HepG2 (cell line): ENCODE measurements at regions not wholly inside any gene's neighbourhood (a gene's known extent, or its start where the extent isn't known, plus 50 kb on each side); places are given as distances from the start of the nearest gene placed in this dataset.

Experiments
- ATAC-seq: fragments of 200-7000 bp; cut with Tn5 transposase; 3 replicates; pipeline ENCODE4 v1.9.1; 2020; ENCODE audit warnings: mild to moderate bottlenecking, moderate library complexity
- BruUV-seq: library from RNA; stranded (reverse); fragments of 400-500 nt; replicated peaks from 2 replicates; lab custom pipeline; 2021; lab: Mats Ljungman, UMichigan
- CTCF ChIA-PET: fragments of 300-600 bp; formaldehyde crosslinking; extraction: SDS; loops from one replicate; lab custom pipeline; 2021; ENCODE audit warnings: low total read pairs, inconsistent platforms, low intra/inter-chr PET ratio; lab: Yijun Ruan, JAX
- POLR2A ChIA-PET: fragments of 350-600 bp; sonication (Branson Sonifier 250); formaldehyde crosslinking; loops from one replicate; lab custom pipeline; 2020; ENCODE audit warnings: antibody characterized with exemption, inconsistent platforms; lab: Yijun Ruan, JAX
- DNase-seq: peaks from one replicate; pipeline ENCODE4 v3.0.0-alpha.2; 2015; ENCODE audit warnings: low spot score
- FAIRE-seq: peaks from 3 replicates; lab custom pipeline; 2011; peaks lifted over from hg19 to GRCh38; lab: Jason Lieb, UNC
- H2AFZ ChIP-seq: one replicate; pipeline ENCODE4 v1.6.1; 2011; ENCODE audit warnings: low read length, inconsistent platforms
- H3K27ac ChIP-seq: fragments of 300-600 bp; 3 replicates; pipeline ENCODE4 v1.8.0; 2011; ENCODE audit warnings: mixed run types, mild to moderate bottlenecking, mixed read lengths, low read length, inconsistent platforms; ENCODE audit not compliant: insufficient read depth; ENCODE audit errors: extremely low read length
- H3K27me3 ChIP-seq, 2 experiments: fragments of 200-600 bp in 1 of 2; 2 replicates in 1 of 2; 3 replicates in 1 of 2; pipeline versions ENCODE4 v1.6.0 to v1.8.0; 2011; ENCODE audit warnings: low read length in 2 of 2, mild to moderate bottlenecking in 2 of 2, moderate library complexity in 2 of 2, inconsistent platforms in 1 of 2; ENCODE audit not compliant: insufficient read depth in 2 of 2, control insufficient read depth in 1 of 2
- H3K36me3 ChIP-seq, 2 experiments: fragments of 200-600 bp in 1 of 2; replicated peaks in 1 of 2; 2 replicates in 1 of 2; 3 replicates in 1 of 2; pipeline versions ENCODE4 v1.5.1 to v1.8.0; 2011; ENCODE audit warnings: low read length in 2 of 2, inconsistent platforms in 1 of 2; ENCODE audit not compliant: insufficient read depth in 2 of 2, control insufficient read depth in 1 of 2
- H3K4me1 ChIP-seq: 2 replicates; pipeline ENCODE4 v1.5.1; 2012; ENCODE audit warnings: low read length, inconsistent platforms; ENCODE audit not compliant: insufficient read depth
- H3K4me2 ChIP-seq: 2 replicates; pipeline ENCODE4 v1.6.0; 2011; ENCODE audit warnings: low read depth, low read length, inconsistent platforms
- H3K4me3 ChIP-seq, 3 experiments: fragments of 200-600 bp in 1 of 3; sonication (generic), shearing (Covaris generic) in 1 of 3; replicated peaks in 1 of 3; 2 replicates each; pipeline ENCODE4 v1.5.1; 2011 to 2016; ENCODE audit warnings: low read length in 3 of 3, inconsistent platforms in 2 of 3, low read depth in 2 of 3, mild to moderate bottlenecking in 2 of 3, control low read depth in 1 of 3, mixed read lengths in 1 of 3; ENCODE audit not compliant: insufficient read depth in 1 of 3
- H3K79me2 ChIP-seq: one replicate; pipeline ENCODE4 v1.6.1; 2011; ENCODE audit warnings: low read length, inconsistent platforms; ENCODE audit not compliant: insufficient read depth
- H3K9ac ChIP-seq: 2 replicates; pipeline ENCODE4 v1.6.0; 2011; ENCODE audit warnings: mild to moderate bottlenecking, low read depth, low read length, inconsistent platforms; ENCODE audit not compliant: insufficient read depth
- H3K9me3 ChIP-seq: 2 replicates; pipeline ENCODE4 v1.5.1; 2012; ENCODE audit warnings: mild to moderate bottlenecking, low read length
- H4K20me1 ChIP-seq: 2 replicates; pipeline ENCODE4 v1.6.0; 2011; ENCODE audit warnings: inconsistent platforms, mild to moderate bottlenecking, low read length, moderate library complexity; ENCODE audit not compliant: insufficient read depth
- ADNP ChIP-seq: sonication (generic); formaldehyde crosslinking; IDR thresholded peaks from 2 replicates; pipeline ENCODE4 v1.4.0; 2020; ENCODE audit warnings: missing genetic modification reagents
- ATF7 ChIP-seq, 2 experiments: fragments of 450-650 bp in 1 of 2; sonication (generic) in 1 of 2; formaldehyde crosslinking in 1 of 2; IDR thresholded peaks; 2 replicates each; pipeline versions ENCODE4 v1.4.0 to v1.6.1; 2016 to 2020; ENCODE audit warnings: antibody characterized with exemption in 1 of 2, mild to moderate bottlenecking in 1 of 2, missing genetic modification reagents in 1 of 2
- CEBPB ChIP-seq: IDR thresholded peaks from 2 replicates; pipeline ENCODE4 v1.6.1; 2011; ENCODE audit warnings: low read depth, low read length, improper control_type of control experiment, borderline replicate concordance
- TAF1 ChIP-seq: sonication (generic); formaldehyde crosslinking; IDR thresholded peaks from 2 replicates; pipeline ENCODE4 v1.4.0; 2020; ENCODE audit warnings: missing genetic modification reagents
- ZNF33B ChIP-seq: sonication (generic); formaldehyde crosslinking; IDR thresholded peaks from 2 replicates; pipeline ENCODE4 v1.5.1; 2020; ENCODE audit warnings: mild to moderate bottlenecking, missing genetic modification reagents
- WGBS: methylation state at CpG from one replicate; pipeline ENCODE4 v1.1.6; 2017; ENCODE audit warnings: low lambda C conversion rate; 5-methylcytosine and 5-hydroxymethylcytosine counted together
- in situ Hi-C: cut with HindIII; loops from 2 replicates; pipeline ENCODE4 v1.10.0; 2017; ENCODE audit warnings: low pct_unique_long_range_greater_than_20kb; ENCODE audit not compliant: extremely low pct_ligation_motif_present
- intact Hi-C: fragments of 100-400 bp; cut with micrococcal nuclease; formaldehyde crosslinking; loops from one replicate; pipeline ENCODE4 v1.10.0; 2022; ENCODE audit not compliant: unreplicated experiment
- TF ChIP-seq, protein P1 (sequence below): sonication (generic); formaldehyde crosslinking; IDR thresholded peaks from 2 replicates; pipeline ENCODE4 v1.4.0; 2020; ENCODE audit warnings: mild to moderate bottlenecking, missing genetic modification reagents
- TF ChIP-seq, protein P2 (sequence below): sonication (generic); formaldehyde crosslinking; IDR thresholded peaks from 2 replicates; pipeline ENCODE4 v1.4.0; 2020; ENCODE audit warnings: missing genetic modification reagents
- TF ChIP-seq, protein P3 (sequence below): sonication (generic); formaldehyde crosslinking; IDR thresholded peaks from 2 replicates; pipeline ENCODE4 v1.4.0; 2020; ENCODE audit warnings: mild to moderate bottlenecking, missing genetic modification reagents

DNA sequence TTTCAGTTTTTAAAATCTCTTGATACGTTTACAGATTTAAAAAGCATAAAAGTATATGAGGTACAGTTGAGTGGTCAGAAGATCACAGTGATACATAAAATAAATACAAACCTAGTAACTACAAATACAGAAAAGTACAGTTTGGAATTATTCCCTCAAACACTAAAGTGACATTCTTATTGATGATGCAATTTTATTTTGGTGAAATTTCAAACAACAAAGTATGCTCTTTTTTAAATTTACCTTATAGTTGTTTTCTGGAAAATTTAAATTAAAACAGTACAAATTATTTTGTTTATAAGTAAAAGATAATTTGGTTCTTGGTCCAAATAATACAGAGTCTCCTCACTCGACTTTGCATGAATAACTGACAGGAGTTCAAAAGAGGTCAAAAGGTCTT is 1305.1 kb upstream of the GJE1 start:
- ChIA-PET POLR2A (no interaction called here), CTCF (no interaction called here)
- no peaks in the 10 kb centered on the region for H3K4me1 ChIP-seq
- no peak for FAIRE-seq
- no peaks in the 10 kb centered on the region for H3K79me2 ChIP-seq
- WGBS, result 44% methylated on average over 2 of the region's 2 CpGs
- no peak overlapping the region for H2AFZ ChIP-seq
- H3K4me3 ChIP-seq, result no peak overlapping the region
- H3K9ac ChIP-seq, result no peak overlapping the region
- no peaks in the 10 kb centered on the region for H3K9me3 ChIP-seq
- intact Hi-C loops (no loop called here), in situ Hi-C loops (no loop called here)
- no peak for ATAC-seq
- no TSS peak for BruUV-seq
- H3K36me3 ChIP-seq, result no peaks in the 10 kb centered on the region
- no peaks in the 10 kb centered on the region for H3K27me3 ChIP-seq
- no peak for DNase-seq
- no peak overlapping the region for H3K27ac ChIP-seq
- no peak overlapping the region for H3K4me2 ChIP-seq
- TF ChIP-seq ATF7 (IDR thresholded peaks at IDR 0.05) (peak; percentile 34; the same call in 1 of the 2 replicates), ATF7 (CRISPR knock-in tag; IDR thresholded peaks at IDR 0.05) (no peak), ADNP (no peak), CEBPB (0 out of 2 replicates have a peak, but pooled peaks have one; percentile 31)
- H4K20me1 ChIP-seq, result no peaks in the 10 kb centered on the region

DNA sequence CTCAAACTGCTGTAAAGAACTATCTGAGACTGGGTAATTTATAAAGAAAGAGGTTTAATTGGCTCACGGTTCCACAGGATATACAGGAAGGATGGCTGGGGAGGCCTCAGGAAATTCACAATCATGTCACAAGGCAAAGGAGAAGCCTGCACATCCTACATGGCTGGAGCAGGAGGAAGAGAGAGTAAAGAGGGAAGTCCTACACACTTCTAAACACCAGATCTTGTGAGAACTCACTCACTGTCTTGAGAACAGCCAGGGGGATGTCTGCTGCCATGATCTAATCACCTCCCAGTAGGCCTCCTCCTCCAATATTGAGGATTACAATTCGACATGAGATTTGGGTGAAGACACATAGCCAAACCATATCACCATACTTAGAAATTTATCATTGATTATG is 1307.0 kb upstream of the GJE1 start:
- no peak overlapping the region for H3K9ac ChIP-seq
- no peak overlapping the region for H3K27ac ChIP-seq
- in situ Hi-C loops, result no loop called here
- H2AFZ ChIP-seq, result no peak overlapping the region
- CTCF ChIA-PET, result no interaction called here
- no peak overlapping the region for H3K4me2 ChIP-seq
- no TSS peak for BruUV-seq
- POLR2A ChIA-PET, result no interaction called here
- no peak overlapping the region for H3K4me3 ChIP-seq
- no peaks in the 10 kb centered on the region for H3K9me3 ChIP-seq
- intact Hi-C loops, result no loop called here
- H3K79me2 ChIP-seq, result no peaks in the 10 kb centered on the region
- no peak for ATAC-seq
- no peaks in the 10 kb centered on the region for H3K4me1 ChIP-seq
- 75% methylated on average over 2 of the region's 2 CpGs for WGBS
- no peaks in the 10 kb centered on the region for H4K20me1 ChIP-seq
- no peaks in the 10 kb centered on the region for H3K36me3 ChIP-seq
- no peak for DNase-seq
- H3K27me3 ChIP-seq, result no peaks in the 10 kb centered on the region
- FAIRE-seq, result no peak
- TF ChIP-seq TAF1 (CRISPR knock-in tag), result no peak
- TF ChIP-seq, protein P1, sequence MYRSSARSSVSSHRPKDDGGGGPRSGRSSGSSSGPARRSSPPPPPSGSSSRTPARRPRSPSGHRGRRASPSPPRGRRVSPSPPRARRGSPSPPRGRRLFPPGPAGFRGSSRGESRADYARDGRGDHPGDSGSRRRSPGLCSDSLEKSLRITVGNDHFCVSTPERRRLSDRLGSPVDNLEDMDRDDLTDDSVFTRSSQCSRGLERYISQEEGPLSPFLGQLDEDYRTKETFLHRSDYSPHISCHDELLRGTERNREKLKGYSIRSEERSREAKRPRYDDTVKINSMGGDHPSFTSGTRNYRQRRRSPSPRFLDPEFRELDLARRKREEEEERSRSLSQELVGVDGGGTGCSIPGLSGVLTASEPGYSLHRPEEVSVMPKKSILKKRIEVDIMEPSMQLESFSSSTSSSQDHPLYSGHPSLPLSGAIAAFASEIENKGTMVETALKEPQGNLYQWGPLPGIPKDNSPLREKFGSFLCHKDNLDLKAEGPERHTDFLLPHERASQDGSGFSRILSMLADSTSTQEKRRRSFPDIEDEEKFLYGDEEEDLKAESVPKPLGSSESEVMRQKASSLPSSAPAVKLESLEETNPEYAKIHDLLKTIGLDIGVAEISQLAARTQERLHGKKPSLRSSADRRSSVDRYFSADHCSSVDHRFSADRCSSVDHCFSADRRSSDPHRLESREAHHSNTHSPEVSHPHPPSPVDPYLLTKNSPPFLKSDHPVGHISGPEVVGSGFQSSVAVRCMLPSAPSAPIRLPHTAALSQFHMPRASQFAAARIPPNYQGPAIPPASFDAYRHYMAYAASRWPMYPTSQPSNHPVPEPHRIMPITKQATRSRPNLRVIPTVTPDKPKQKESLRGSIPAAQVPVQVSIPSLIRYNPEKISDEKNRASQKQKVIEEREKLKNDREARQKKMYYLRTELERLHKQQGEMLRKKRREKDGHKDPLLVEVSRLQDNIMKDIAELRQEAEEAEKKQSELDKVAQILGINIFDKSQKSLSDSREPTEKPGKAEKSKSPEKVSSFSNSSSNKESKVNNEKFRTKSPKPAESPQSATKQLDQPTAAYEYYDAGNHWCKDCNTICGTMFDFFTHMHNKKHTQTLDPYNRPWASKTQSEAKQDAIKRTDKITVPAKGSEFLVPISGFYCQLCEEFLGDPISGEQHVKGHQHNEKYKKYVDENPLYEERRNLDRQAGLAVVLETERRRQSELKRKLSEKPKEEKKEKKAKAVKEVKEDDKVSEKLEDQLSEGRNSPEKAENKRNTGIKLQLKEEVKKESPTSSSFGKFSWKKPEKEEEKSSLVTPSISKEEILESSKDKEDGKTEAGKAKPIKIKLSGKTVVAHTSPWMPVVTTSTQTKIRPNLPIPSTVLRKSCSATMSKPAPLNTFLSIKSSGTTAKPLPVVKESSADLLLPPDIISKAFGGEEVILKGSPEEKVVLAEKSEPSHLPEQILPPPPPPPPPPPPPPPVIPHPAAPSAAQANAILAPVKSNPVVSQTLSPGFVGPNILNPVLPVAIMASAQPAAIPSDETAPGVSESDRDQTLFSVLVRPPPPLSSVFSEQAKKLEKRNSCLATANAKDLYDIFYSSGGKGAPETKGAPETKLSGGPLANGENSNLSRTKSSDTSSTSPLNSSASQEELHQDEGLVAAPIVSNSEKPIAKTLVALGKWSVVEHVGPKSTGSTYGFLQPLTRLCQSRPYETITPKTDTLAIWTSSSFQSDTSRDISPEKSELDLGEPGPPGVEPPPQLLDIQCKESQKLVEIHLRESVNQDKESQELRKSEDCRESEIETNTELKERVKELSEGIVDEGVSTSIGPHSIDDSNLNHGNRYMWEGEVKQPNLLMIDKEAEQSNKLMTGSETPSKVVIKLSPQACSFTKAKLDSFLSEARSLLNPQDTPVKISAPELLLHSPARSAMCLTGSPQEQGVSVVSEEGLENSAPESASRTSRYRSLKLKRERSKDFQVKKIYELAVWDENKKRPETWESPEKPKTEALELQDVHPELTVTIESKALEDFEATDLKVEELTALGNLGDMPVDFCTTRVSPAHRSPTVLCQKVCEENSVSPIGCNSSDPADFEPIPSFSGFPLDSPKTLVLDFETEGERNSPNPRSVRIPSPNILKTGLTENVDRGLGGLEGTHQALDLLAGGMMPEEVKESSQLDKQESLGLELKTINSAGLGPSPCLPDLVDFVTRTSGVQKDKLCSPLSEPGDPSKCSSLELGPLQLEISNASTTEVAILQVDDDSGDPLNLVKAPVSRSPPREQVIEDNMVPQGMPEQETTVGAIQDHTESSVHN (CRISPR knock-in tag), result no peak
- TF ChIP-seq ZNF33B, result no peak
- TF ChIP-seq, protein P2, sequence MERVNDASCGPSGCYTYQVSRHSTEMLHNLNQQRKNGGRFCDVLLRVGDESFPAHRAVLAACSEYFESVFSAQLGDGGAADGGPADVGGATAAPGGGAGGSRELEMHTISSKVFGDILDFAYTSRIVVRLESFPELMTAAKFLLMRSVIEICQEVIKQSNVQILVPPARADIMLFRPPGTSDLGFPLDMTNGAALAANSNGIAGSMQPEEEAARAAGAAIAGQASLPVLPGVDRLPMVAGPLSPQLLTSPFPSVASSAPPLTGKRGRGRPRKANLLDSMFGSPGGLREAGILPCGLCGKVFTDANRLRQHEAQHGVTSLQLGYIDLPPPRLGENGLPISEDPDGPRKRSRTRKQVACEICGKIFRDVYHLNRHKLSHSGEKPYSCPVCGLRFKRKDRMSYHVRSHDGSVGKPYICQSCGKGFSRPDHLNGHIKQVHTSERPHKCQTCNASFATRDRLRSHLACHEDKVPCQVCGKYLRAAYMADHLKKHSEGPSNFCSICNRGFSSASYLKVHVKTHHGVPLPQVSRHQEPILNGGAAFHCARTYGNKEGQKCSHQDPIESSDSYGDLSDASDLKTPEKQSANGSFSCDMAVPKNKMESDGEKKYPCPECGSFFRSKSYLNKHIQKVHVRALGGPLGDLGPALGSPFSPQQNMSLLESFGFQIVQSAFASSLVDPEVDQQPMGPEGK (CRISPR knock-in tag), result no peak
- TF ChIP-seq, protein P3, sequence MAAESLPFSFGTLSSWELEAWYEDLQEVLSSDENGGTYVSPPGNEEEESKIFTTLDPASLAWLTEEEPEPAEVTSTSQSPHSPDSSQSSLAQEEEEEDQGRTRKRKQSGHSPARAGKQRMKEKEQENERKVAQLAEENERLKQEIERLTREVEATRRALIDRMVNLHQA (CRISPR knock-in tag), result no peak
